Rectal smooth muscle tissue (tissue), 1 donor: ENCODE measurements at regions not wholly inside any gene's neighbourhood (a gene's known extent, or its start where the extent isn't known, plus 50 kb on each side); places are given as distances from the start of the nearest gene placed in this dataset.

Source experiments
- H3K27ac ChIP-seq: one replicate; pipeline ENCODE4 v1.7.0; 2013; ENCODE audit warnings: low read depth, low read length, inconsistent platforms
- H3K27me3 ChIP-seq: one replicate; pipeline ENCODE4 v1.7.0; 2013; ENCODE audit warnings: low read length; ENCODE audit not compliant: control insufficient read depth, insufficient read depth
- H3K36me3 ChIP-seq: one replicate; pipeline ENCODE4 v1.7.0; 2013; ENCODE audit warnings: low read length; ENCODE audit not compliant: control insufficient read depth, insufficient read depth
- H3K4me1 ChIP-seq: one replicate; pipeline ENCODE4 v1.7.0; 2013; ENCODE audit warnings: low read length; ENCODE audit not compliant: control insufficient read depth, insufficient read depth
- H3K4me3 ChIP-seq: one replicate; pipeline ENCODE4 v1.7.0; 2013; ENCODE audit warnings: low read length
- H3K9ac ChIP-seq: one replicate; pipeline ENCODE4 v1.7.0; 2013; ENCODE audit warnings: low read length

- no peaks in the 10 kb centered on the region for H3K27me3 ChIP-seq
- H3K9ac ChIP-seq: no peak overlapping the region
- H3K36me3 ChIP-seq: no peaks in the 10 kb centered on the region
- H3K4me1 ChIP-seq: peaks cover 5% of the 10 kb centered on the region
- no peak overlapping the region for H3K27ac ChIP-seq
- H3K4me3 ChIP-seq: no peak overlapping the region
Measured at GRCh38 chr4:53790286-53790685, 199.0 kb upstream of the LNX1 start.

GRCh38 chr4:53788621-53789020 is 197.3 kb upstream of the LNX1 start:
- Histone ChIP-seq H3K9ac (no peak overlapping the region), H3K36me3 (no peaks in the 10 kb centered on the region), H3K4me1 (peaks cover 5% of the 10 kb centered on the region), H3K27me3 (no peaks in the 10 kb centered on the region), H3K4me3 (no peak overlapping the region), H3K27ac (no peak overlapping the region)

GRCh38 chr4:53788011-53788410 is 196.7 kb upstream of the LNX1 start:
- Histone ChIP-seq H3K27ac (no peak overlapping the region), H3K9ac (no peak overlapping the region), H3K27me3 (no peaks in the 10 kb centered on the region), H3K4me3 (no peak overlapping the region), H3K4me1 (peaks cover 5% of the 10 kb centered on the region), H3K36me3 (no peaks in the 10 kb centered on the region)

- no peaks in the 10 kb centered on the region for H3K36me3 ChIP-seq
- H3K27ac ChIP-seq: no peak overlapping the region
- H3K4me1 ChIP-seq: peaks cover 5% of the 10 kb centered on the region
- H3K9ac ChIP-seq: no peak overlapping the region
- no peak overlapping the region for H3K4me3 ChIP-seq
- no peaks in the 10 kb centered on the region for H3K27me3 ChIP-seq
Measured at GRCh38 chr4:53786632-53787031, 195.3 kb upstream of the LNX1 start.

GRCh38 chr4:53785996-53786395 is 194.7 kb upstream of the LNX1 start:
- Histone ChIP-seq H3K4me1 (peaks cover 5% of the 10 kb centered on the region), H3K27ac (no peak overlapping the region), H3K36me3 (no peaks in the 10 kb centered on the region), H3K9ac (no peak overlapping the region), H3K27me3 (no peaks in the 10 kb centered on the region), H3K4me3 (no peak overlapping the region)

GRCh38 chr4:53784112-53784511 is 192.8 kb upstream of the LNX1 start:
- Histone ChIP-seq H3K27me3 (no peaks in the 10 kb centered on the region), H3K9ac (no peak overlapping the region), H3K27ac (no peak overlapping the region), H3K36me3 (no peaks in the 10 kb centered on the region), H3K4me1 (peaks cover 5% of the 10 kb centered on the region), H3K4me3 (no peak overlapping the region)

GRCh38 chr4:53783208-53783859 is 192.0 kb upstream of the LNX1 start:
- Histone ChIP-seq H3K27me3 (no peaks in the 10 kb centered on the region), H3K4me1 (peaks cover 5% of the 10 kb centered on the region), H3K9ac (no peak overlapping the region), H3K4me3 (no peak overlapping the region), H3K36me3 (no peaks in the 10 kb centered on the region), H3K27ac (no peak overlapping the region)

GRCh38 chr4:53782458-53782845 is 191.2 kb upstream of the LNX1 start:
- H3K36me3 ChIP-seq: no peaks in the 10 kb centered on the region
- no peak overlapping the region for H3K27ac ChIP-seq
- H3K4me3 ChIP-seq: no peak overlapping the region
- no peaks in the 10 kb centered on the region for H3K27me3 ChIP-seq
- H3K4me1 ChIP-seq: peaks cover 5% of the 10 kb centered on the region
- H3K9ac ChIP-seq: no peak overlapping the region

- H3K27ac ChIP-seq: no peak overlapping the region
- H3K36me3 ChIP-seq: no peaks in the 10 kb centered on the region
- peaks cover under 1% of the 10 kb centered on the region for H3K4me1 ChIP-seq
- no peak overlapping the region for H3K9ac ChIP-seq
- no peak overlapping the region for H3K4me3 ChIP-seq
- no peaks in the 10 kb centered on the region for H3K27me3 ChIP-seq
Measured at GRCh38 chr4:53781629-53782457, 190.6 kb upstream of the LNX1 start.

- Histone ChIP-seq H3K4me1 (no peaks in the 10 kb centered on the region), H3K9ac (no peak overlapping the region), H3K4me3 (no peak overlapping the region), H3K36me3 (no peaks in the 10 kb centered on the region), H3K27ac (no peak overlapping the region), H3K27me3 (no peaks in the 10 kb centered on the region)
Measured at GRCh38 chr4:53780736-53781400, 189.6 kb upstream of the LNX1 start.

GRCh38 chr4:53779025-53779424 is 187.7 kb upstream of the LNX1 start:
- H3K4me1 ChIP-seq: no peaks in the 10 kb centered on the region
- H3K4me3 ChIP-seq: no peak overlapping the region
- no peak overlapping the region for H3K9ac ChIP-seq
- H3K27me3 ChIP-seq: no peaks in the 10 kb centered on the region
- no peaks in the 10 kb centered on the region for H3K36me3 ChIP-seq
- H3K27ac ChIP-seq: no peak overlapping the region

- no peak overlapping the region for H3K9ac ChIP-seq
- H3K27me3 ChIP-seq: no peaks in the 10 kb centered on the region
- H3K27ac ChIP-seq: no peak overlapping the region
- no peaks in the 10 kb centered on the region for H3K36me3 ChIP-seq
- no peak overlapping the region for H3K4me3 ChIP-seq
- no peaks in the 10 kb centered on the region for H3K4me1 ChIP-seq
Measured at GRCh38 chr4:53778155-53778554, 186.9 kb upstream of the LNX1 start.
